ENCODE measurements at regions not wholly inside any gene's neighbourhood (a gene's known extent, or its start where the extent isn't known, plus 50 kb on each side); places are given as distances from the start of the nearest gene placed in this dataset.

DNA sequence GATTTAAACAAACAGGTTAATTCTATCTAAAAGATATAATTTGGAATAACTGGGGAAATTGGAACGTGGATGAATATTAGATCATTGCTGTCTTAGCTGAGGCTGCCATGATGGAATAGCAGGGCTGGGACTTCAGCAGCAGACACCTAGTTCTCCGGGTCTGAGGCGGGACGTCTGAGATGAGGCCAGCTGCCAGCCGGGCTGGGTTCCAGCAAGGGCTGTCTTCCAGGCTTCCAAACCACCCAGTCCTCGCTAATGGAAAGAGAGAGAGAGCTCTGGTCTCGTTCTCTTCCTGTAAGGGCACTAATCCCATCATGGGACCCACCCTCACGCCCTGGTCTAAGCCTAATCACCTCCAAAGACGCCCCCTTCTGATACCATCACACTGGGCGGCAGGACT, 85.7 kb downstream of the ADRA2C start:
- TF ChIP-seq, protein P1, sequence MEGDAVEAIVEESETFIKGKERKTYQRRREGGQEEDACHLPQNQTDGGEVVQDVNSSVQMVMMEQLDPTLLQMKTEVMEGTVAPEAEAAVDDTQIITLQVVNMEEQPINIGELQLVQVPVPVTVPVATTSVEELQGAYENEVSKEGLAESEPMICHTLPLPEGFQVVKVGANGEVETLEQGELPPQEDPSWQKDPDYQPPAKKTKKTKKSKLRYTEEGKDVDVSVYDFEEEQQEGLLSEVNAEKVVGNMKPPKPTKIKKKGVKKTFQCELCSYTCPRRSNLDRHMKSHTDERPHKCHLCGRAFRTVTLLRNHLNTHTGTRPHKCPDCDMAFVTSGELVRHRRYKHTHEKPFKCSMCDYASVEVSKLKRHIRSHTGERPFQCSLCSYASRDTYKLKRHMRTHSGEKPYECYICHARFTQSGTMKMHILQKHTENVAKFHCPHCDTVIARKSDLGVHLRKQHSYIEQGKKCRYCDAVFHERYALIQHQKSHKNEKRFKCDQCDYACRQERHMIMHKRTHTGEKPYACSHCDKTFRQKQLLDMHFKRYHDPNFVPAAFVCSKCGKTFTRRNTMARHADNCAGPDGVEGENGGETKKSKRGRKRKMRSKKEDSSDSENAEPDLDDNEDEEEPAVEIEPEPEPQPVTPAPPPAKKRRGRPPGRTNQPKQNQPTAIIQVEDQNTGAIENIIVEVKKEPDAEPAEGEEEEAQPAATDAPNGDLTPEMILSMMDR (IDR thresholded peaks at IDR 0.05; ENCODE audit: low read depth, low read length), result no peak
- H3K4me3 ChIP-seq (ENCODE audit: low read depth, low read length), result no peak overlapping the region

DNA sequence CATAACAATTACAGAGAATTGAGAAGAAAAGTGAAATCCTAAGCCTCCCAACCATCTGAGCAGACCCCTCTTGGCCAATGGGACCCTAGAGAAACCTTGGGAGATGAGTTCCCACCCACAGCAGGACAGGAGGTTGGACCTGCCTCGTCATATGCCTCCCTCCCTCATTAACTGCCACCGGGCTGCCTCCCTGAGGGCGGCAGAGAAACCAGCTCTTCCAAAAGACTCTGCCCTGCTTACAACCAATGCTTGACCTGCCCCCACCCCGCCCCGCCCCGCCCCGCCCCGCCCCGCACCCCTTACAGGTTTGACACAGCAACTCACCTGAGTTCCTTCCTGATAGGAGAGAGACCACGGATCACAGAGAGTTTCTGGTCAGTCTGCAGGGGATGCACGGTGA, 86.1 kb downstream of the ADRA2C start:
- no peak overlapping the region for H3K4me3 ChIP-seq (ENCODE audit: low read depth, low read length)
- TF ChIP-seq, protein P1 (IDR thresholded peaks at IDR 0.05; ENCODE audit: low read depth, low read length), result no peak

DNA sequence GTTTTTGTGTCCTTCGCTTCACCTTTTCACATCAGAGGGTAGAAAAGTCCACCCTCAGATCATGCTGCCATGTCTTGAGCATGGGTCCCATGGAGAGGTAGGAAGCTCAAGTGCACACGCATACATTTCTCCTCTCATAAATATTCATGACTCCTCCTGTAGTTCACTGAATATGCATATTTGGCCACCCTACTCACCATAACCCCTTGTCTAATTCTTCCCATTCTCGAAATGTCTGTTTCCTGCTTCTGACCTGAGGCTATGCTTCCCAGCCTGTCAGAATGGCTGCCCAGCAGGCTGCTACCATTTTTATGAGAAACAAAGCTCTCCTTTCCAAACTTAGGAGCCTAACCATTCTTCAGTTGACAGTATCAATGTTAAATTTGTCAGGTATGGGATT, 86.5 kb downstream of the ADRA2C start:
- TF ChIP-seq, protein P1 (IDR thresholded peaks at IDR 0.05; ENCODE audit: low read depth, low read length), result no peak
- no peak overlapping the region for H3K4me3 ChIP-seq (ENCODE audit: low read depth, low read length)

DNA sequence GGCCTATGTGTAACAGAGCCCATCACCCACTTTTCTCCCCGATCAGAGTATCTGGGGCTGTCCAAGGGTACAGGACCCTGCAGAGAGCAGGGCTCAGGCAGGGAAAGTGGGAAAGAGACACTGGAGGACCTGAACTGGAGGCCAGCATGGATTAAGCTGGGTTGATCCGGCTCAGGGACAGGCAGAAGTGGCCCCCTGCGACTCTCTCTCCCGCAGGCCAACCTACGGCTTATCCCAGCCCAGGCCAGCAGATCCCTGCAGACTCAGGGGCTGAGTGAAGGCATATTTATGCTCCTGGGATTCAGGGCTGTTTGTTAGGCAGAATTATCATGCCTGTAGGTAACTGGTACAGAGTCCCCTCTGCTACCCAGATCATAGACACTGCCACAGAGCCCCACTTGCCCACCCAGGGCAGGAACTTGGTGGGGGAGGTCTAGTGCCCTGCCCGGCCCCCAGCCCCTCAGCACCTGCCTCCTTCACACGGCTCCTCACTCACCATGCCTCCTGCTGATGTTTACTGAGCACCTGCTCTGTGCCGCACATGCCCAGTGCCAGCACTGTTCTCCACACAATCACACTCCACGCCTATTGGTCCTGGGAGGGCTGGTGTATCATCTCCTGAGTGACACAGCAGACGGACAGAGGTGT, 87.3 kb downstream of the ADRA2C start:
- TF ChIP-seq, protein P1 (IDR thresholded peaks at IDR 0.05; ENCODE audit: low read depth, low read length), result no peak

GRCh38 chr4:3854661-3855060, 88.5 kb downstream of the ADRA2C start:
- TF ChIP-seq, protein P1 (IDR thresholded peaks at IDR 0.05; ENCODE audit: low read depth, low read length), result no peak

More for the DNA sequence above, 87.3 kb downstream of the ADRA2C start:
- no peak overlapping the region for H3K4me3 ChIP-seq (ENCODE audit: low read depth, low read length)

GRCh38 chr4:3855646-3856045, 89.5 kb downstream of the ADRA2C start:
- TF ChIP-seq, protein P1 (IDR thresholded peaks at IDR 0.05; ENCODE audit: low read depth, low read length), result no peak

More at GRCh38 chr4:3854661-3855060, 88.5 kb downstream of the ADRA2C start:
- no peak overlapping the region for H3K4me3 ChIP-seq (ENCODE audit: low read depth, low read length)

GRCh38 chr4:3856604-3857204, 90.5 kb downstream of the ADRA2C start:
- TF ChIP-seq, protein P1 (IDR thresholded peaks at IDR 0.05; ENCODE audit: low read depth, low read length), result no peak
- no peak overlapping the region for H3K4me3 ChIP-seq (ENCODE audit: low read depth, low read length)

More at GRCh38 chr4:3855646-3856045, 89.5 kb downstream of the ADRA2C start:
- H3K4me3 ChIP-seq (ENCODE audit: low read depth, low read length), result no peak overlapping the region

Measured in WI38 (cell line).